ENCODE measurements at regions not wholly inside any gene's neighbourhood (a gene's known extent, or its start where the extent isn't known, plus 50 kb on each side); places are given as distances from the start of the nearest gene placed in this dataset.
"Not testable (repeated sequence)": the region's sequence is repeated elsewhere in the genome, so short reads cannot be mapped to it uniquely, and the experiment has no call there.

DNA sequence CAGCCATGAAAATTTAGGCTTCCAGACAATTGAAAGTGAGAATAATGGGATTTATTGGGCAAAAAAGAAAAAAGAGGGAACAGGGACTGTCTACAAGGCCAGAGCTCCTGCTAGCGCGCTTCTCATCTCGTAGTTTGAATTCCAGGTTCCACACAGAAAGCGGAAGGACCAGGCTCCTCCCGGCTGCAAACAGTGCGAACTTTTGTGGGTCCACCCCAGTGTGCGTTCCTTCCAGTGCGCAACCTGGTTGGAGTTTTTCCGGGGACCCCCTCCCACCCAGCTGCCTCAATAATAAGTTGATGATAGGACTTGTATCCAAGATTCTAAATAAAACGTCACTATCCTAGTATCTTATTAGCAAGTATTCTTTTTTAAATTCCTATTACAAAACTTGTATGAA is 467.7 kb upstream of the TUSC1 start:
- Histone ChIP-seq H3K4me1 (ENCODE audit: control insufficient read depth, insufficient read depth, low read length) (no peaks in the 10 kb centered on the region), H3K36me3 (ENCODE audit: control insufficient read depth in 2 of 2, insufficient read depth in 2 of 2, low read length in 2 of 2) (no peaks in the 10 kb centered on the region), H3K27ac (ENCODE audit: low read length) (no peak overlapping the region), H3K4me3 (ENCODE audit: low read length in 2 of 2) (no peak overlapping the region), H3K9ac (ENCODE audit: low read length in 2 of 2) (no peak overlapping the region), H3K9me3 (ENCODE audit: control insufficient read depth in 2 of 2, low read length in 2 of 2) (no peaks in the 10 kb centered on the region), H3K27me3 (ENCODE audit: control insufficient read depth in 1 of 2, insufficient read depth in 2 of 2, low read length in 2 of 2) (no peaks in the 10 kb centered on the region)

DNA sequence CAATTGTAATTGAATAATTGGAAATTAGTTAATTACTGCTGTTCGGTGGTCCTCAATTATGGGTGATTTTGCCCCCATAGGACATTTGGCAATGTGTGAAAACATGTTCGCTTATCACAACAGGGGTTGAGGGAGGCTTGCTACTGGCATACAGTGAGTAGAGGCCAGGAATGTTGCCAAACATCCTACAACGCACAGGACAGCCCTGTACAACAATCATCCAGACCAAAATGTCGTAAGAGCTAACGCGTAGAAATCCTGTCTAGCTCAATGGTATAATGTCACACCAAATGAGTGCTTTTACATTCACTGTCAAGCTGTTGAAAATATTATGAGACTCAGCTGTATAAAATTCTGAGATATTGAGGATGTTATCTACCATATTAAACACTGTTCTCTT is 464.4 kb upstream of the TUSC1 start:
- Histone ChIP-seq H3K4me3 (ENCODE audit: low read length in 2 of 2) (no peak overlapping the region), H3K4me1 (ENCODE audit: control insufficient read depth, insufficient read depth, low read length) (no peaks in the 10 kb centered on the region)

DNA sequence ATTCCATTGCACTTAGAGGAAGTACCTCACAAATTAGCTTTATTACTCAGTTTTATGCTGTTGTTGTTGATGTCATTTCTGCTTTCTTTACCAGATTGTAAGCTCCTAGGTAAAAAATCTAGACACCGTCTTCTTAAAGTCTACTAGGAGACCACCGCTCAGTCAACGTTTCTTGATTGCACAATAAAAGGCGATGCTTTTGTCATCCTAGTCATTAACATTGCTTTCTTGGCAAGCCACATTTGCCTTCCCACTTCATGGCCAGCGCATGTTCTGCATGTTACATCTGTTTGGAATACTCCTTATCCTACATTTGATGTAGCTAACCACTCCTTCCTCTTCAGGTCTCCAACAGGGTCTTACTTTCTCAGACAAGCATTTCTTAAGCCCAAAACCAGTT is 464.0 kb upstream of the TUSC1 start:
- no peak overlapping the region for H3K4me3 ChIP-seq (ENCODE audit: low read length in 2 of 2)
- H3K27me3 ChIP-seq (ENCODE audit: control insufficient read depth in 1 of 2, insufficient read depth in 2 of 2, low read length in 2 of 2) = no peaks in the 10 kb centered on the region
- H3K36me3 ChIP-seq (ENCODE audit: control insufficient read depth in 2 of 2, insufficient read depth in 2 of 2, low read length in 2 of 2) = no peaks in the 10 kb centered on the region
- H3K27ac ChIP-seq (ENCODE audit: low read length) = no peak overlapping the region
- H3K9ac ChIP-seq (ENCODE audit: low read length in 2 of 2) = no peak overlapping the region
- no peaks in the 10 kb centered on the region for H3K9me3 ChIP-seq (ENCODE audit: control insufficient read depth in 2 of 2, low read length in 2 of 2)
- no peaks in the 10 kb centered on the region for H3K4me1 ChIP-seq (ENCODE audit: control insufficient read depth, insufficient read depth, low read length)

More for the DNA sequence above, 464.4 kb upstream of the TUSC1 start:
- Histone ChIP-seq H3K27me3 (ENCODE audit: control insufficient read depth in 1 of 2, insufficient read depth in 2 of 2, low read length in 2 of 2) (no peaks in the 10 kb centered on the region), H3K36me3 (ENCODE audit: control insufficient read depth in 2 of 2, insufficient read depth in 2 of 2, low read length in 2 of 2) (no peaks in the 10 kb centered on the region), H3K9me3 (ENCODE audit: control insufficient read depth in 2 of 2, low read length in 2 of 2) (no peaks in the 10 kb centered on the region), H3K27ac (ENCODE audit: low read length) (no peak overlapping the region), H3K9ac (ENCODE audit: low read length in 2 of 2) (no peak overlapping the region)

DNA sequence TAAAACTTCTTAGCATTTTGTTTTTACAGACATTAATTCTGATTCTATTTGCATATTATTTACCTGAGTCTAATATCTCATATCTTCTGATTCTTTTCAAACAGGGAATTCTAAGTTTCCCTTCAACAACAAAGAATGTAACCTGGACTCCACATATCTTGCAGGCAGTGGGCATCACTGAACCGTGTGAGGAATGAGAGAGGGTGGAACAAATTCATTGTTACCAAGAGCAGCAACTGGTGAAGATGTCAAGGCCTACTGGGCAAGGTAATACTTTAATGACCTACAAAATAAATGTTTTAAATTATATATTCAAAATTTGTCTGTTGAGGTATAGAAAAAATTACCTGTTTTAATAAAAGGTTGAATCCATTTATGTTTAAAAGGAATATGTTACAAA is 455.3 kb upstream of the TUSC1 start:
- H3K4me3 ChIP-seq (ENCODE audit: low read length in 2 of 2) = no peak overlapping the region
- H3K36me3 ChIP-seq (ENCODE audit: control insufficient read depth in 2 of 2, insufficient read depth in 2 of 2, low read length in 2 of 2) = no peaks in the 10 kb centered on the region
- H3K9me3 ChIP-seq (ENCODE audit: control insufficient read depth in 2 of 2, low read length in 2 of 2) = no peaks in the 10 kb centered on the region

DNA sequence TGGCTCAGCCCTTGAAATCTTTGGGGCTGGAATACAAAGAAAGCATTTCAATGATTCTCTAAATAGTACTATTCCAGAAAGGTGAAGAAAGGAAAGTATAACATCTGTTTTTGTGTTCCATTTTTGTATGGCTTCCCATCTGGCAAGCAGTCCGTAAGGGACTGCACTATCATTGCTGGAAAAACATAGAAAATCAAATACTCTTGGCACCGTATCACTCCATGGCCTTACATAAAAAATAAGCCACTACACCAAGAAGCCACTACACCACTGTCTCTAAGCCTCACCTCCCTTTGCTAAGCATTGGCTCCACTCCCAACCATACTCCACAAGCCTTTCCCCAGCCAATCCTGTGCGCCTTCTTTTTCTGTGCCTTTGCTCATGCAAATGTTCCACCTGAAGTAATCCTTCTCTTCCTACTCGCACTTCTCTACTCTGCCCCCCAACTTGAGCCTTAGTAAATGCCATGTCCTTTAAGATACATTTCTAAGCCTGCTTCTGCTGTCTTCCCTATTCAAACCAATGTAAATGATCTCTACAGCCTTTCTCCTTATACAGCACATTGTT is 454.6 kb upstream of the TUSC1 start:
- H3K27ac ChIP-seq (ENCODE audit: low read length) = no peak overlapping the region
- H3K27me3 ChIP-seq (ENCODE audit: control insufficient read depth in 1 of 2, insufficient read depth in 2 of 2, low read length in 2 of 2) = no peaks in the 10 kb centered on the region
- H3K9ac ChIP-seq (ENCODE audit: low read length in 2 of 2) = no peak overlapping the region
- H3K4me1 ChIP-seq (ENCODE audit: control insufficient read depth, insufficient read depth, low read length) = no peaks in the 10 kb centered on the region
- H3K36me3 ChIP-seq (ENCODE audit: control insufficient read depth in 2 of 2, insufficient read depth in 2 of 2, low read length in 2 of 2) = no peaks in the 10 kb centered on the region
- H3K9me3 ChIP-seq (ENCODE audit: control insufficient read depth in 2 of 2, low read length in 2 of 2) = no peaks in the 10 kb centered on the region
- H3K4me3 ChIP-seq (ENCODE audit: low read length in 2 of 2) = no peak overlapping the region

More for the DNA sequence above, 455.3 kb upstream of the TUSC1 start:
- Histone ChIP-seq H3K27ac (ENCODE audit: low read length) (no peak overlapping the region), H3K9ac (ENCODE audit: low read length in 2 of 2) (no peak overlapping the region), H3K4me1 (ENCODE audit: control insufficient read depth, insufficient read depth, low read length) (no peaks in the 10 kb centered on the region), H3K27me3 (ENCODE audit: control insufficient read depth in 1 of 2, insufficient read depth in 2 of 2, low read length in 2 of 2) (no peaks in the 10 kb centered on the region)

DNA sequence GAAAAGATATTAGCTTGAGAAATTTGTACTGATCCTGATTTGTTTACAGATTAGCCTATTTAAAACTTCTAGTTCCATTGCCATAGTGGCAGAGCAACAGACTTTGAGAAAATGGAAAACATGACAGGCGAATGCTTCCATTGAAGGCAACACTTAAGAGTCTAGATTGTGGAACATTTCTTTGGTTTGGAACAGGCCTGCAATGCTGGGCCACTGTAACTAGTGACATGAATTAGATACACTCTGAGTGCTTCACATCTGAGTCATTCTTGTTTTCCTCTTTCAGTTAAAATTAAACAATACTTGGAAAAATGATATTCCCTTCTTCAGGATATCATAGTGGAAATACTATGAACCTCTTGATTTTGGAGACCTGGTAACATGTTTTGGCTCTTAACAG is 453.6 kb upstream of the TUSC1 start:
- Histone ChIP-seq H3K9me3 (ENCODE audit: control insufficient read depth in 2 of 2, low read length in 2 of 2) (no peaks in the 10 kb centered on the region), H3K9ac (ENCODE audit: low read length in 2 of 2) (no peak overlapping the region), H3K27me3 (ENCODE audit: control insufficient read depth in 1 of 2, insufficient read depth in 2 of 2, low read length in 2 of 2) (no peaks in the 10 kb centered on the region)

DNA sequence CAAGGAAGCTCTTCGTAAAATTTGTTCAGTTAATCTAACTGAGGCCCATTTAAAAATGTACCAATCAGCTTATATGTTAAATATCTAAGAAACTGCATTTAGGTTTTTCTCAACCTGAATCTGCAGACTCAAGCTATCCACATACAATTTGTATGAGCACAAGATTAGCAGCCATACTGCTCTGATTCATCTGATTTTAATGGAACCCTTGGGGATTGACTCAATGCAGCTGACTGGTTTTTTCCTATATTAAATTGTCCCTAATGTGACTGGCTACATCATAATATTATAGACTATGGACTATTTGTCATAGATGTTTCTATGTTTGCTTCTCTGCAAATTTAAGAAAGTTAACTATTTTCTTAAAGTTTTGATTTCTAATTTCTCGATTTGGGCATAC is 451.0 kb upstream of the TUSC1 start:
- H3K4me3 ChIP-seq (ENCODE audit: low read length in 2 of 2) = no peak overlapping the region
- H3K4me1 ChIP-seq (ENCODE audit: control insufficient read depth, insufficient read depth, low read length) = no peaks in the 10 kb centered on the region
- no peaks in the 10 kb centered on the region for H3K9me3 ChIP-seq (ENCODE audit: control insufficient read depth in 2 of 2, low read length in 2 of 2)
- H3K27me3 ChIP-seq (ENCODE audit: control insufficient read depth in 1 of 2, insufficient read depth in 2 of 2, low read length in 2 of 2) = no peaks in the 10 kb centered on the region
- H3K27ac ChIP-seq (ENCODE audit: low read length) = no peak overlapping the region
- H3K36me3 ChIP-seq (ENCODE audit: control insufficient read depth in 2 of 2, insufficient read depth in 2 of 2, low read length in 2 of 2) = no peaks in the 10 kb centered on the region
- no peak overlapping the region for H3K9ac ChIP-seq (ENCODE audit: low read length in 2 of 2)

More for the DNA sequence above, 453.6 kb upstream of the TUSC1 start:
- no peaks in the 10 kb centered on the region for H3K4me1 ChIP-seq (ENCODE audit: control insufficient read depth, insufficient read depth, low read length)
- no peak overlapping the region for H3K27ac ChIP-seq (ENCODE audit: low read length)
- no peak overlapping the region for H3K4me3 ChIP-seq (ENCODE audit: low read length in 2 of 2)
- H3K36me3 ChIP-seq (ENCODE audit: control insufficient read depth in 2 of 2, insufficient read depth in 2 of 2, low read length in 2 of 2) = no peaks in the 10 kb centered on the region

DNA sequence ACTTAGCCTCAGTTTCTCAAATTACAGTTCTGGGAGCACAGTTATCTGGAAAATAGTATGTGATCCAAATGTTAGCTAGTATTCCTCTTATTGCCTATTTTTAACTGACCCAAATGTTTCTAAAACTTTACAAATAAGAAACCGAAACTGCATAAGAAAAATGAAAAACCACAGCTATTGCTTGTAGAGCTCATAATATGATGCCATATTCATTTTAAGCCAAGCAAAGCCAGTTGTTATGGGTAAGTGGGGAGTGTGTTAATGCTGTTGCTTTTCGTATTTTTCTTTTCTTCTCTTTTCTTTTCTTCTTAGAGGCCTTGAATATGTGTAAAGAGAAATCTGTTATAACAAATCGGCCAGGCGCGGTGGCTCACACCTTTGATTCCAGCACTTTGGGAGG is 447.4 kb upstream of the TUSC1 start:
- Histone ChIP-seq H3K36me3 (ENCODE audit: control insufficient read depth in 2 of 2, insufficient read depth in 2 of 2, low read length in 2 of 2) (no peaks in the 10 kb centered on the region), H3K4me3 (ENCODE audit: low read length in 2 of 2) (no peak overlapping the region), H3K9ac (ENCODE audit: low read length in 2 of 2) (no peak overlapping the region), H3K4me1 (ENCODE audit: control insufficient read depth, insufficient read depth, low read length) (no peaks in the 10 kb centered on the region), H3K27me3 (ENCODE audit: control insufficient read depth in 1 of 2, insufficient read depth in 2 of 2, low read length in 2 of 2) (no peaks in the 10 kb centered on the region), H3K27ac (ENCODE audit: low read length) (no peak overlapping the region), H3K9me3 (ENCODE audit: control insufficient read depth in 2 of 2, low read length in 2 of 2) (no peaks in the 10 kb centered on the region)

DNA sequence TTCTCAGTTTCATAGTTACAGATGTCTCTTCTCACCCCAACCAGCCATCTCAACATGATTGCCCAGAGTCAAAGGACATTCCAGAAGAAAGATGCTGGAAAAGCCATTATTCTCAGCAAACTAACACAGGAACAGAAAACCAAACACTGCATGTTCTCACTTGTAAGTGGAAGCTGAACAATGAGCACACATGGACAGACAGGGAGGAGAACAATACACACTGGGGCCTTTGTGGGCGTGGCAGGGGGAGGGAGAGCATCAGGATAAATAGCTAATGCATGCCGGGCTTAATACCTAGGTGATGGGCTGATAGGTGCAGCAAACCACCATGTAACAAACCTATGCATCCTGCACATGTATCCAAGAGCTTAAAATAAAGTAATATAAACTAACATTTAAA is 437.8 kb upstream of the TUSC1 start:
- H3K4me3 ChIP-seq (ENCODE audit: low read length in 2 of 2); H3K27ac ChIP-seq (ENCODE audit: low read length); H3K36me3 ChIP-seq (ENCODE audit: control insufficient read depth in 2 of 2, insufficient read depth in 2 of 2, low read length in 2 of 2); H3K9ac ChIP-seq (ENCODE audit: low read length in 2 of 2); H3K4me1 ChIP-seq (ENCODE audit: control insufficient read depth, insufficient read depth, low read length); H3K27me3 ChIP-seq (ENCODE audit: control insufficient read depth in 1 of 2, insufficient read depth in 2 of 2, low read length in 2 of 2); H3K9me3 ChIP-seq (ENCODE audit: control insufficient read depth in 2 of 2, low read length in 2 of 2): not testable (repeated sequence)

DNA sequence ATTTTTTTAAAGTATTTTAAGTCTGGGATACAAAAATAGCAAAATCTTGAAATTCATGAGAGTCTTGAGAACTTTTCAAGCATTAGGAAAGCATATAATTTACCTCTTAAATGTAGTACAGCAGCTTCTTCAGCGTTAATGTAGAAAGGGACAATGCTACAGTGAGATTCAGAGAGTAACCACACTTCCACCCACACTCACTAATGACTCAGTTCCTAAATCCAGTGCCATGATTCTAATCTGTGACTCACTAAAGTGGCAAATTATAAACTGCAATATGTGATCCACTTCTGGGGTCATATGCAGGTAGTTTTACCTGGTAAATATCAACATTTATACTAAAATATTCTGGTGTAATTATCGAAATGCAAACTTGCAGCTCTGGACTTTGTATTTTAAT is 434.5 kb upstream of the TUSC1 start:
- no peaks in the 10 kb centered on the region for H3K27me3 ChIP-seq (ENCODE audit: control insufficient read depth in 1 of 2, insufficient read depth in 2 of 2, low read length in 2 of 2)

DNA sequence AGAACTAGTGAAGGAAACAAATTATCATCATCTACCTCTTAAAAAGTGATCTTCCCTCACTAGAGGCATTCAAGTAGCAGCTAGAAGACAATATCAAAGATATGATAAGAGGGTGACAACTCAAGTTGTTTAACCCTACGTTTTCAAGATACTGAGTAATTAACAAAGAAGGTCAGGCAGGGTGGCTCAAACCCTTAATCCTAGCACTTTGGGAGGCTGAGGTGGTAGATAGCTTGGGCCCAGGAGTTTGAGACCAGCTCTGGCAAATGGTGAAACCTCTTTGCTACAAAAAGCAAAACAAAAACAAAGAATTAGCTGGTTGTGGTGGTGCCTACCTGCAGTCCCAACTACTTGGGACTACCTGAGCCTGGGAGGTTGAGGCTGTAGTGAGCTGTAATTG is 408.2 kb upstream of the TUSC1 start:
- Histone ChIP-seq H3K4me1 (ENCODE audit: control insufficient read depth, insufficient read depth, low read length) (no peaks in the 10 kb centered on the region), H3K9me3 (ENCODE audit: control insufficient read depth in 2 of 2, low read length in 2 of 2) (no peaks in the 10 kb centered on the region), H3K9ac (ENCODE audit: low read length in 2 of 2) (no peak overlapping the region), H3K27me3 (ENCODE audit: control insufficient read depth in 1 of 2, insufficient read depth in 2 of 2, low read length in 2 of 2) (no peaks in the 10 kb centered on the region), H3K27ac (ENCODE audit: low read length) (no peak overlapping the region), H3K36me3 (ENCODE audit: control insufficient read depth in 2 of 2, insufficient read depth in 2 of 2, low read length in 2 of 2) (no peaks in the 10 kb centered on the region), H3K4me3 (ENCODE audit: low read length in 2 of 2) (no peak overlapping the region)

More for the DNA sequence above, 434.5 kb upstream of the TUSC1 start:
- no peak overlapping the region for H3K4me3 ChIP-seq (ENCODE audit: low read length in 2 of 2)
- H3K9me3 ChIP-seq (ENCODE audit: control insufficient read depth in 2 of 2, low read length in 2 of 2) = no peaks in the 10 kb centered on the region
- no peaks in the 10 kb centered on the region for H3K4me1 ChIP-seq (ENCODE audit: control insufficient read depth, insufficient read depth, low read length)
- no peak overlapping the region for H3K9ac ChIP-seq (ENCODE audit: low read length in 2 of 2)
- no peak overlapping the region for H3K27ac ChIP-seq (ENCODE audit: low read length)
- H3K36me3 ChIP-seq (ENCODE audit: control insufficient read depth in 2 of 2, insufficient read depth in 2 of 2, low read length in 2 of 2) = no peaks in the 10 kb centered on the region
